Parathyroid adenoma (tissue), 2 donors: ENCODE measurements at regions not wholly inside any gene's neighbourhood (a gene's known extent, or its start where the extent isn't known, plus 50 kb on each side); places are given as distances from the start of the nearest gene placed in this dataset.
A peak's percentile ranks its signal among the peaks of the same experiment; 100 is the strongest.

Experiments
- H2AFZ ChIP-seq: fragments of 300-600 bp; sonication (generic); one replicate; pipeline ENCODE4 v1.7.0; 2017; ENCODE audit warnings: antibody characterized with exemption, mild to moderate bottlenecking
- H3K27ac ChIP-seq: fragments of 300-600 bp; sonication (generic); one replicate; pipeline ENCODE4 v1.7.0; 2017
- H3K27me3 ChIP-seq: fragments of 300-600 bp; sonication (generic); one replicate; pipeline ENCODE4 v1.7.0; 2017; ENCODE audit warnings: low read length; ENCODE audit not compliant: control insufficient read depth, insufficient read depth
- H3K36me3 ChIP-seq: fragments of 300-600 bp; sonication (generic); one replicate; pipeline ENCODE4 v1.7.0; 2017; ENCODE audit warnings: low read length; ENCODE audit not compliant: control insufficient read depth, insufficient read depth
- H3K4me1 ChIP-seq: fragments of 300-600 bp; sonication (generic); one replicate; pipeline ENCODE4 v1.7.0; 2017; ENCODE audit warnings: control low read depth
- H3K4me2 ChIP-seq: fragments of 300-600 bp; sonication (generic); one replicate; pipeline ENCODE4 v1.7.0; 2017; ENCODE audit warnings: low read length
- H3K4me3 ChIP-seq: fragments of 300-600 bp; sonication (generic); one replicate; pipeline ENCODE4 v1.7.0; 2017; ENCODE audit warnings: low read depth, low read length
- H3K79me2 ChIP-seq: fragments of 300-600 bp; sonication (generic); one replicate; pipeline ENCODE4 v1.7.0; 2017; ENCODE audit warnings: control low read depth
- H3K9ac ChIP-seq: fragments of 300-600 bp; sonication (generic); one replicate; pipeline ENCODE4 v1.7.0; 2017; ENCODE audit warnings: mild to moderate bottlenecking
- H3K9me3 ChIP-seq: fragments of 300-600 bp; sonication (generic); one replicate; pipeline ENCODE4 v1.7.0; 2017; ENCODE audit warnings: low read length; ENCODE audit not compliant: control insufficient read depth
- CTCF ChIP-seq: fragments of 300-600 bp; sonication (generic); IDR thresholded peaks from one replicate; pipeline ENCODE4 v1.7.0; 2017; ENCODE audit warnings: antibody characterized with exemption, mild to moderate bottlenecking
- donor health status: primary hyperparathyroidism.

GRCh38 chr10:42932735-42933447 is 144.0 kb upstream of the RET start:
- H3K9me3 ChIP-seq = no peaks in the 10 kb centered on the region
- H3K79me2 ChIP-seq = no peaks in the 10 kb centered on the region
- TF ChIP-seq CTCF = no peak
- no peak overlapping the region for H3K4me3 ChIP-seq
- no peaks in the 10 kb centered on the region for H3K27me3 ChIP-seq
- peak overlapping the region; percentile 34 for H2AFZ ChIP-seq
- peak overlapping the region; percentile 48 for H3K4me2 ChIP-seq
- no peaks in the 10 kb centered on the region for H3K36me3 ChIP-seq
- H3K4me1 ChIP-seq = no peaks in the 10 kb centered on the region
- H3K9ac ChIP-seq = no peak overlapping the region
- no peak overlapping the region for H3K27ac ChIP-seq

GRCh38 chr10:42933448-42934340 is 143.2 kb upstream of the RET start:
- Histone ChIP-seq H3K4me1 (no peaks in the 10 kb centered on the region), H3K4me3 (no peak overlapping the region), H3K27me3 (no peaks in the 10 kb centered on the region), H2AFZ (peak overlapping the region; percentile 34), H3K4me2 (peak overlapping the region; percentile 48), H3K79me2 (no peaks in the 10 kb centered on the region), H3K36me3 (no peaks in the 10 kb centered on the region), H3K27ac (no peak overlapping the region), H3K9ac (no peak overlapping the region), H3K9me3 (no peaks in the 10 kb centered on the region)
- TF ChIP-seq CTCF = no peak

- Histone ChIP-seq H3K36me3 (no peaks in the 10 kb centered on the region), H3K9ac (no peak overlapping the region), H3K9me3 (no peaks in the 10 kb centered on the region), H3K4me1 (no peaks in the 10 kb centered on the region), H3K79me2 (no peaks in the 10 kb centered on the region), H3K27me3 (no peaks in the 10 kb centered on the region), H3K4me2 (no peak overlapping the region), H3K4me3 (no peak overlapping the region), H3K27ac (no peak overlapping the region), H2AFZ (no peak overlapping the region)
- TF ChIP-seq CTCF = no peak
Observed at GRCh38 chr10:42934351-42934811, 142.5 kb upstream of the RET start.

- Histone ChIP-seq H3K9me3 (no peaks in the 10 kb centered on the region), H3K27ac (no peak overlapping the region), H3K27me3 (no peaks in the 10 kb centered on the region), H3K4me1 (no peaks in the 10 kb centered on the region), H3K9ac (no peak overlapping the region), H3K79me2 (no peaks in the 10 kb centered on the region), H3K4me3 (no peak overlapping the region), H3K4me2 (no peak overlapping the region), H2AFZ (no peak overlapping the region), H3K36me3 (no peaks in the 10 kb centered on the region)
- no peak for TF ChIP-seq CTCF
Observed at GRCh38 chr10:42934842-42935241, 142.0 kb upstream of the RET start.
